Naive B cell (primary cell): ENCODE measurements at regions not wholly inside any gene's neighbourhood (a gene's known extent, or its start where the extent isn't known, plus 50 kb on each side); places are given as distances from the start of the nearest gene placed in this dataset.

Source experiments
- ATAC-seq, 2 donors: fragments of 150-1000 bp; cut with Tn5 transposase; 2 replicates each; pipeline ENCODE4 v1.10.0; 2021; ENCODE audit warnings: low read depth in 2 of 2, mild to moderate bottlenecking in 2 of 2, moderate library complexity in 2 of 2
- DNase-seq: peaks from one replicate; pipeline ENCODE4 v3.0.0; 2022
- H3K27ac Mint-ChIP-seq, 6 donors: one replicate each; pipeline ENCODE4 v1.8.0; 2020 to 2022; ENCODE audit warnings: mild to moderate bottlenecking in 6 of 6, mixed read lengths in 6 of 6, moderate library complexity in 5 of 6, inconsistent platforms in 2 of 6
- H3K27me3 Mint-ChIP-seq, 3 donors: one replicate each; pipeline ENCODE4 v1.8.0; 2021 to 2022; ENCODE audit warnings: mixed read lengths in 3 of 3, mild to moderate bottlenecking in 1 of 3
- H3K36me3 Mint-ChIP-seq, 2 donors: one replicate each; pipeline ENCODE4 v1.8.0; 2020 to 2022; ENCODE audit warnings: mixed read lengths in 2 of 2, inconsistent platforms in 1 of 2, mild to moderate bottlenecking in 1 of 2
- H3K4me1 Mint-ChIP-seq, 3 donors: one replicate each; pipeline ENCODE4 v1.8.0; 2020 to 2022; ENCODE audit warnings: mixed read lengths in 3 of 3, inconsistent platforms in 1 of 3, mild to moderate bottlenecking in 1 of 3, moderate library complexity in 1 of 3
- H3K4me3 Mint-ChIP-seq, 8 donors: one replicate each; pipeline ENCODE4 v1.8.0; 2020 to 2022; ENCODE audit warnings: mild to moderate bottlenecking in 8 of 8, mixed read lengths in 8 of 8, moderate library complexity in 8 of 8, inconsistent platforms in 2 of 8
- H3K9me3 Mint-ChIP-seq, 7 donors: one replicate each; pipeline ENCODE4 v1.8.0; 2020 to 2022; ENCODE audit warnings: mixed read lengths in 7 of 7, mild to moderate bottlenecking in 5 of 7, inconsistent platforms in 2 of 7, moderate library complexity in 1 of 7

- Mint-ChIP-seq H3K27ac (no peak overlapping the region), H3K27me3 (no peaks in the 10 kb centered on the region), H3K9me3 (peaks cover 0 to 2% (median 0%) of the 10 kb centered on the region in 7 donors), H3K4me3 (no peak overlapping the region), H3K36me3 (no peaks in the 10 kb centered on the region), H3K4me1 (no peaks in the 10 kb centered on the region)
- ATAC-seq, result no peak
- no peak for DNase-seq
Observed at GRCh38 chr1:83619170-83619896, 379.6 kb downstream of the TTLL7 start.

GRCh38 chr1:83617883-83618282, 381.0 kb downstream of the TTLL7 start:
- H3K36me3 Mint-ChIP-seq, result no peaks in the 10 kb centered on the region
- no peaks in the 10 kb centered on the region for H3K27me3 Mint-ChIP-seq
- peaks cover 0 to 4% (median 0%) of the 10 kb centered on the region in 7 donors for H3K9me3 Mint-ChIP-seq
- DNase-seq (no peak), ATAC-seq (no peak)
- no peak overlapping the region for H3K4me3 Mint-ChIP-seq
- no peak overlapping the region for H3K27ac Mint-ChIP-seq
- H3K4me1 Mint-ChIP-seq, result no peaks in the 10 kb centered on the region

- Mint-ChIP-seq H3K4me3 (no peak overlapping the region), H3K27me3 (no peaks in the 10 kb centered on the region), H3K4me1 (no peaks in the 10 kb centered on the region), H3K36me3 (no peaks in the 10 kb centered on the region), H3K27ac (peak overlapping the region in 1 of 6 donors; percentile 28), H3K9me3 (peaks cover 0 to 4% (median 0%) of the 10 kb centered on the region in 7 donors)
- ATAC-seq (no peak), DNase-seq (no peak)
Observed at GRCh38 chr1:83615370-83615769, 383.6 kb downstream of the TTLL7 start.

GRCh38 chr1:83606416-83606955, 392.4 kb downstream of the TTLL7 start:
- Mint-ChIP-seq H3K9me3 (peaks cover 0 to 14% (median 5%) of the 10 kb centered on the region in 7 donors), H3K4me1 (no peaks in the 10 kb centered on the region), H3K4me3 (no peak overlapping the region), H3K27ac (no peak overlapping the region), H3K36me3 (peaks cover 0 to 3% of the 10 kb centered on the region in 2 donors), H3K27me3 (no peaks in the 10 kb centered on the region)
- DNase-seq, result no peak
- no peak for ATAC-seq

GRCh38 chr1:83596331-83596730, 402.6 kb downstream of the TTLL7 start:
- Mint-ChIP-seq H3K9me3 (peaks cover 7 to 27% (median 11%) of the 10 kb centered on the region in 7 donors), H3K27me3 (peaks cover 0 to 7% (median 0%) of the 10 kb centered on the region in 3 donors), H3K4me3 (no peak overlapping the region), H3K36me3 (peaks cover 0 to 8% of the 10 kb centered on the region in 2 donors), H3K27ac (no peak overlapping the region), H3K4me1 (peaks cover 0 to 8% (median 0%) of the 10 kb centered on the region in 3 donors)
- no peak for ATAC-seq
- DNase-seq, result no peak

- ATAC-seq (no peak), DNase-seq (no peak)
- H3K36me3 Mint-ChIP-seq, result peaks cover 0 to 4% of the 10 kb centered on the region in 2 donors
- H3K9me3 Mint-ChIP-seq, result peaks cover 0 to 15% (median 2%) of the 10 kb centered on the region in 7 donors
- H3K27me3 Mint-ChIP-seq, result peaks cover 0 to 7% (median 0%) of the 10 kb centered on the region in 3 donors
- H3K4me3 Mint-ChIP-seq, result no peak overlapping the region
- peaks cover 0 to 8% (median 0%) of the 10 kb centered on the region in 3 donors for H3K4me1 Mint-ChIP-seq
- H3K27ac Mint-ChIP-seq, result no peak overlapping the region
Observed at GRCh38 chr1:83593073-83593472, 405.9 kb downstream of the TTLL7 start.

GRCh38 chr1:83588140-83588539, 410.8 kb downstream of the TTLL7 start:
- H3K36me3 Mint-ChIP-seq, result peaks cover 0 to 4% of the 10 kb centered on the region in 2 donors
- H3K27ac Mint-ChIP-seq, result no peak overlapping the region
- peaks cover 0 to 17% (median 3%) of the 10 kb centered on the region in 7 donors for H3K9me3 Mint-ChIP-seq
- H3K4me3 Mint-ChIP-seq, result no peak overlapping the region
- DNase-seq, result no peak
- ATAC-seq, result no peak
- H3K4me1 Mint-ChIP-seq, result peaks cover 0 to 8% (median 0%) of the 10 kb centered on the region in 3 donors
- H3K27me3 Mint-ChIP-seq, result no peaks in the 10 kb centered on the region

- no peaks in the 10 kb centered on the region for H3K27me3 Mint-ChIP-seq
- ATAC-seq (no peak), DNase-seq (no peak)
- H3K27ac Mint-ChIP-seq, result no peak overlapping the region
- H3K4me1 Mint-ChIP-seq, result no peaks in the 10 kb centered on the region
- H3K4me3 Mint-ChIP-seq, result no peak overlapping the region
- peaks cover 0 to 2% of the 10 kb centered on the region in 2 donors for H3K36me3 Mint-ChIP-seq
- peaks cover 2 to 33% (median 8%) of the 10 kb centered on the region in 7 donors for H3K9me3 Mint-ChIP-seq
Observed at GRCh38 chr1:83583351-83584014, 415.4 kb downstream of the TTLL7 start.

- Mint-ChIP-seq H3K27me3 (no peaks in the 10 kb centered on the region), H3K9me3 (peaks cover 2 to 30% (median 5%) of the 10 kb centered on the region in 7 donors), H3K4me1 (no peaks in the 10 kb centered on the region), H3K36me3 (no peaks in the 10 kb centered on the region), H3K27ac (no peak overlapping the region), H3K4me3 (no peak overlapping the region)
- DNase-seq, result no peak
- no peak for ATAC-seq
Observed at GRCh38 chr1:83581747-83582146, 417.2 kb downstream of the TTLL7 start.

GRCh38 chr1:83574791-83575190, 424.1 kb downstream of the TTLL7 start:
- peaks cover 0 to 8% (median 1%) of the 10 kb centered on the region in 7 donors for H3K9me3 Mint-ChIP-seq
- no peaks in the 10 kb centered on the region for H3K36me3 Mint-ChIP-seq
- H3K4me1 Mint-ChIP-seq, result no peaks in the 10 kb centered on the region
- H3K27me3 Mint-ChIP-seq, result no peaks in the 10 kb centered on the region
- no peak for ATAC-seq
- DNase-seq, result no peak
- H3K4me3 Mint-ChIP-seq, result no peak overlapping the region
- H3K27ac Mint-ChIP-seq, result no peak overlapping the region

GRCh38 chr1:83573776-83574175, 425.2 kb downstream of the TTLL7 start:
- no peak overlapping the region for H3K27ac Mint-ChIP-seq
- H3K36me3 Mint-ChIP-seq, result no peaks in the 10 kb centered on the region

GRCh38 chr1:83571536-83571935, 427.4 kb downstream of the TTLL7 start:
- ATAC-seq (no peak), DNase-seq (no peak)
- Mint-ChIP-seq H3K4me3 (no peak overlapping the region), H3K36me3 (no peaks in the 10 kb centered on the region), H3K27ac (no peak overlapping the region), H3K27me3 (peaks cover 0 to 6% (median 0%) of the 10 kb centered on the region in 3 donors), H3K9me3 (peaks cover 0 to 8% (median 2%) of the 10 kb centered on the region in 7 donors), H3K4me1 (no peaks in the 10 kb centered on the region)

More at GRCh38 chr1:83573776-83574175, 425.2 kb downstream of the TTLL7 start:
- DNase-seq, result no peak
- no peak for ATAC-seq
- Mint-ChIP-seq H3K4me1 (no peaks in the 10 kb centered on the region), H3K27me3 (peaks cover 0 to 6% (median 0%) of the 10 kb centered on the region in 3 donors), H3K9me3 (peaks cover 0 to 8% (median 0%) of the 10 kb centered on the region in 7 donors), H3K4me3 (no peak overlapping the region)

- no peaks in the 10 kb centered on the region for H3K36me3 Mint-ChIP-seq
- ATAC-seq, result no peak
- no peak for DNase-seq
- peaks cover 0 to 4% (median 0%) of the 10 kb centered on the region in 7 donors for H3K9me3 Mint-ChIP-seq
- peaks cover 0 to 19% (median 12%) of the 10 kb centered on the region in 3 donors for H3K4me1 Mint-ChIP-seq
- no peak overlapping the region for H3K27ac Mint-ChIP-seq
- no peaks in the 10 kb centered on the region for H3K27me3 Mint-ChIP-seq
- no peak overlapping the region for H3K4me3 Mint-ChIP-seq
Observed at GRCh38 chr1:83561346-83561745, 437.6 kb downstream of the TTLL7 start.
